ENCODE measurements at regions not wholly inside any gene's neighbourhood (a gene's known extent, or its start where the extent isn't known, plus 50 kb on each side); places are given as distances from the start of the nearest gene placed in this dataset.

- H2BK12ac ChIP-seq (ENCODE audit: insufficient read length, low read depth, low read length), result no peak overlapping the region
- H3K27me3 ChIP-seq (ENCODE audit: insufficient read depth, low read length), result no peaks in the 10 kb centered on the region
- Mint-ChIP-seq H3K4me1 (peaks cover 6 to 8% of the 10 kb centered on the region in 2 experiments), H3K36me3 (ENCODE audit: insufficient read depth in 1 of 3, low read depth in 3 of 3) (no peaks in the 10 kb centered on the region), H3K9me3 (no peaks in the 10 kb centered on the region; a peak in 2 of 5 replicates), H3K4me3 (no peak overlapping the region), H3K27ac (no peak overlapping the region), H3K27me3 (ENCODE audit: low read depth) (peaks cover 1% of the 10 kb centered on the region; the same call in 1 of the 2 replicates)
- WGBS (ENCODE audit: extremely low coverage, insufficient read length, low lambda C conversion rate), result no CpG with 5 or more reads among the region's 4 CpGs
- H3K4me1 ChIP-seq (ENCODE audit: insufficient read depth, low read length), result no peaks in the 10 kb centered on the region
- H2BK20ac ChIP-seq (ENCODE audit: low read depth, low read length, poor library complexity, severe bottlenecking), result no peak overlapping the region
- H4K20me1 ChIP-seq (ENCODE audit: control insufficient read depth, insufficient read depth, insufficient read length), result no peaks in the 10 kb centered on the region
- H3K79me1 ChIP-seq (ENCODE audit: insufficient read depth, low read depth, low read length, poor library complexity, severe bottlenecking), result no peaks in the 10 kb centered on the region
- no peak overlapping the region for H3K23ac ChIP-seq (ENCODE audit: insufficient read length, low read depth, low read length)
- no peak overlapping the region for H2AFZ ChIP-seq (ENCODE audit: low read length)
- no peak overlapping the region for H2AK5ac ChIP-seq (ENCODE audit: insufficient read length, low read length)
- H3K4me2 ChIP-seq (ENCODE audit: insufficient read depth, insufficient read length, low read length), result no peak overlapping the region
- H3K79me2 ChIP-seq (ENCODE audit: insufficient read depth, low read length), result no peaks in the 10 kb centered on the region
- H3K18ac ChIP-seq (ENCODE audit: insufficient read length, low read depth, low read length), result no peak overlapping the region
- H3K4ac ChIP-seq (ENCODE audit: low read depth, low read length), result no peak overlapping the region
- no peaks in the 10 kb centered on the region for H3K23me2 ChIP-seq (ENCODE audit: insufficient read length, low read depth, low read length, poor library complexity, severe bottlenecking)
- H3K56ac ChIP-seq (ENCODE audit: insufficient read length, low read depth, low read length), result no peak overlapping the region
- DNase-seq, result no peak
- H2BK5ac ChIP-seq (ENCODE audit: insufficient read length, low read length), result no peak overlapping the region
- no peak for TF ChIP-seq CTCF (conservative IDR thresholded peaks at IDR 0.05)
- H3T11ph ChIP-seq (ENCODE audit: low read length), result no peak overlapping the region
- no peak overlapping the region for H4K91ac ChIP-seq (ENCODE audit: insufficient read length, low read depth, low read length)
- no peak overlapping the region for H2BK120ac ChIP-seq (ENCODE audit: low read depth, low read length, poor library complexity, severe bottlenecking)
- no peaks in the 10 kb centered on the region for H3K9me3 ChIP-seq (ENCODE audit: control insufficient read depth, low read depth, low read length)
- no peak overlapping the region for H4K8ac ChIP-seq (replicated peaks; ENCODE audit: insufficient read length, low read depth, low read length)
- H3K27ac ChIP-seq (ENCODE audit: insufficient read length, low read depth, low read length), result no peak overlapping the region
- H3K9ac ChIP-seq (ENCODE audit: extremely low read depth, insufficient read length, low read length), result no peak overlapping the region
- no peak overlapping the region for H3K14ac ChIP-seq (ENCODE audit: insufficient read depth, low read length)
- H2BK15ac ChIP-seq (ENCODE audit: low read depth, low read length), result no peak overlapping the region
- H4K5ac ChIP-seq (ENCODE audit: insufficient read length, low read depth, low read length), result no peak overlapping the region
Measured at GRCh38 chr13:108427355-108427754, 157.8 kb downstream of the TNFSF13B start.
